SK-N-SH treated with all-trans-retinoic acid at 6 μM for 48 hours (cell line): ENCODE measurements at regions not wholly inside any gene's neighbourhood (a gene's known extent, or its start where the extent isn't known, plus 50 kb on each side); places are given as distances from the start of the nearest gene placed in this dataset.

Experiments
- CSDC2 ChIP-seq: fragments of 250-450 bp; sonication (Bioruptor Pico); IDR thresholded peaks from 2 replicates; pipeline ENCODE4 v1.5.0; 2020; ENCODE audit warnings: mild to moderate bottlenecking, moderate library complexity
- ESRRG ChIP-seq: fragments of 250-450 bp; sonication (Bioruptor Pico); IDR thresholded peaks from 2 replicates; pipeline ENCODE4 v1.6.1; 2021; ENCODE audit warnings: mild to moderate bottlenecking
- POU6F1 ChIP-seq: fragments of 250-450 bp; sonication (Bioruptor Pico); IDR thresholded peaks from 2 replicates; pipeline ENCODE4 v1.8.0; 2021; ENCODE audit warnings: low read depth, mild to moderate bottlenecking, moderate library complexity, borderline replicate concordance
- PPARA ChIP-seq: fragments of 250-450 bp; sonication (Bioruptor Pico); IDR thresholded peaks from 2 replicates; pipeline ENCODE4 v1.5.0; 2020; ENCODE audit warnings: mild to moderate bottlenecking, borderline replicate concordance
- RARB ChIP-seq: fragments of 250-450 bp; sonication (Bioruptor Pico); IDR thresholded peaks from 2 replicates; pipeline ENCODE4 v1.8.0; 2021; ENCODE audit warnings: mild to moderate bottlenecking, moderate library complexity
- TCF4 ChIP-seq: fragments of 250-450 bp; sonication (Bioruptor Pico); IDR thresholded peaks from 2 replicates; pipeline ENCODE4 v1.8.0; 2021; ENCODE audit warnings: mild to moderate bottlenecking, moderate library complexity, borderline replicate concordance
- TOX ChIP-seq: fragments of 250-450 bp; sonication (Bioruptor Pico); IDR thresholded peaks from 2 replicates; pipeline ENCODE4 v1.8.0; 2021; ENCODE audit warnings: mild to moderate bottlenecking, moderate library complexity, borderline replicate concordance
- ZC3H10 ChIP-seq: fragments of 250-450 bp; sonication (Bioruptor Pico); IDR thresholded peaks from 2 replicates; pipeline ENCODE4 v1.5.1; 2021; ENCODE audit warnings: mild to moderate bottlenecking, moderate library complexity
- ZNF565 ChIP-seq: fragments of 450-650 bp; formaldehyde crosslinking; conservative IDR thresholded peaks from 2 replicates; pipeline ENCODE4 v1.5.0; 2020; ENCODE audit warnings: low read depth, mild to moderate bottlenecking, moderate library complexity
- TF ChIP-seq, protein P1 (sequence below): fragments of 250-450 bp; sonication (Bioruptor Pico); IDR thresholded peaks from 2 replicates; pipeline ENCODE4 v1.8.0; 2020; ENCODE audit warnings: mild to moderate bottlenecking, moderate library complexity, borderline replicate concordance
- TF ChIP-seq, protein P2 (sequence below): fragments of 250-450 bp; sonication (Bioruptor Pico); IDR thresholded peaks from 2 replicates; pipeline ENCODE4 v1.5.1; 2020; ENCODE audit warnings: low read depth, mild to moderate bottlenecking, moderate library complexity
- TF ChIP-seq, protein P3 (sequence below): fragments of 250-450 bp; sonication (Bioruptor Pico); IDR thresholded peaks from 2 replicates; pipeline ENCODE4 v1.5.0; 2020; ENCODE audit warnings: mild to moderate bottlenecking, moderate library complexity

- TF ChIP-seq TCF4 (CRISPR knock-in tag) = no peak
- no peak for TF ChIP-seq CSDC2 (CRISPR knock-in tag)
- TF ChIP-seq, protein P1, sequence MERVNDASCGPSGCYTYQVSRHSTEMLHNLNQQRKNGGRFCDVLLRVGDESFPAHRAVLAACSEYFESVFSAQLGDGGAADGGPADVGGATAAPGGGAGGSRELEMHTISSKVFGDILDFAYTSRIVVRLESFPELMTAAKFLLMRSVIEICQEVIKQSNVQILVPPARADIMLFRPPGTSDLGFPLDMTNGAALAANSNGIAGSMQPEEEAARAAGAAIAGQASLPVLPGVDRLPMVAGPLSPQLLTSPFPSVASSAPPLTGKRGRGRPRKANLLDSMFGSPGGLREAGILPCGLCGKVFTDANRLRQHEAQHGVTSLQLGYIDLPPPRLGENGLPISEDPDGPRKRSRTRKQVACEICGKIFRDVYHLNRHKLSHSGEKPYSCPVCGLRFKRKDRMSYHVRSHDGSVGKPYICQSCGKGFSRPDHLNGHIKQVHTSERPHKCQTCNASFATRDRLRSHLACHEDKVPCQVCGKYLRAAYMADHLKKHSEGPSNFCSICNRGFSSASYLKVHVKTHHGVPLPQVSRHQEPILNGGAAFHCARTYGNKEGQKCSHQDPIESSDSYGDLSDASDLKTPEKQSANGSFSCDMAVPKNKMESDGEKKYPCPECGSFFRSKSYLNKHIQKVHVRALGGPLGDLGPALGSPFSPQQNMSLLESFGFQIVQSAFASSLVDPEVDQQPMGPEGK = no peak
- no peak for TF ChIP-seq RARB (CRISPR knock-in tag)
- TF ChIP-seq, protein P2, sequence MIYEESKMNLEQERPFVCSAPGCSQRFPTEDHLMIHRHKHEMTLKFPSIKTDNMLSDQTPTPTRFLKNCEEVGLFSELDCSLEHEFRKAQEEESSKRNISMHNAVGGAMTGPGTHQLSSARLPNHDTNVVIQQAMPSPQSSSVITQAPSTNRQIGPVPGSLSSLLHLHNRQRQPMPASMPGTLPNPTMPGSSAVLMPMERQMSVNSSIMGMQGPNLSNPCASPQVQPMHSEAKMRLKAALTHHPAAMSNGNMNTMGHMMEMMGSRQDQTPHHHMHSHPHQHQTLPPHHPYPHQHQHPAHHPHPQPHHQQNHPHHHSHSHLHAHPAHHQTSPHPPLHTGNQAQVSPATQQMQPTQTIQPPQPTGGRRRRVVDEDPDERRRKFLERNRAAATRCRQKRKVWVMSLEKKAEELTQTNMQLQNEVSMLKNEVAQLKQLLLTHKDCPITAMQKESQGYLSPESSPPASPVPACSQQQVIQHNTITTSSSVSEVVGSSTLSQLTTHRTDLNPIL (CRISPR knock-in tag) = no peak
- TF ChIP-seq ZNF565 = no peak
- no peak for TF ChIP-seq ZC3H10
- TF ChIP-seq POU6F1 (CRISPR knock-in tag) = no peak
- TF ChIP-seq ESRRG (CRISPR knock-in tag) = no peak
- no peak for TF ChIP-seq TOX (CRISPR knock-in tag)
- TF ChIP-seq PPARA = no peak
- TF ChIP-seq, protein P3, sequence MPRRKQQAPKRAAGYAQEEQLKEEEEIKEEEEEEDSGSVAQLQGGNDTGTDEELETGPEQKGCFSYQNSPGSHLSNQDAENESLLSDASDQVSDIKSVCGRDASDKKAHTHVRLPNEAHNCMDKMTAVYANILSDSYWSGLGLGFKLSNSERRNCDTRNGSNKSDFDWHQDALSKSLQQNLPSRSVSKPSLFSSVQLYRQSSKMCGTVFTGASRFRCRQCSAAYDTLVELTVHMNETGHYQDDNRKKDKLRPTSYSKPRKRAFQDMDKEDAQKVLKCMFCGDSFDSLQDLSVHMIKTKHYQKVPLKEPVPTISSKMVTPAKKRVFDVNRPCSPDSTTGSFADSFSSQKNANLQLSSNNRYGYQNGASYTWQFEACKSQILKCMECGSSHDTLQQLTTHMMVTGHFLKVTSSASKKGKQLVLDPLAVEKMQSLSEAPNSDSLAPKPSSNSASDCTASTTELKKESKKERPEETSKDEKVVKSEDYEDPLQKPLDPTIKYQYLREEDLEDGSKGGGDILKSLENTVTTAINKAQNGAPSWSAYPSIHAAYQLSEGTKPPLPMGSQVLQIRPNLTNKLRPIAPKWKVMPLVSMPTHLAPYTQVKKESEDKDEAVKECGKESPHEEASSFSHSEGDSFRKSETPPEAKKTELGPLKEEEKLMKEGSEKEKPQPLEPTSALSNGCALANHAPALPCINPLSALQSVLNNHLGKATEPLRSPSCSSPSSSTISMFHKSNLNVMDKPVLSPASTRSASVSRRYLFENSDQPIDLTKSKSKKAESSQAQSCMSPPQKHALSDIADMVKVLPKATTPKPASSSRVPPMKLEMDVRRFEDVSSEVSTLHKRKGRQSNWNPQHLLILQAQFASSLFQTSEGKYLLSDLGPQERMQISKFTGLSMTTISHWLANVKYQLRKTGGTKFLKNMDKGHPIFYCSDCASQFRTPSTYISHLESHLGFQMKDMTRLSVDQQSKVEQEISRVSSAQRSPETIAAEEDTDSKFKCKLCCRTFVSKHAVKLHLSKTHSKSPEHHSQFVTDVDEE (CRISPR knock-in tag) = no peak
Observed at GRCh38 chrX:40827331-40827730, 92.0 kb upstream of the MED14 start.
